Right lung (tissue), 2 donors: ENCODE measurements at regions not wholly inside any gene's neighbourhood (a gene's known extent, or its start where the extent isn't known, plus 50 kb on each side); places are given as distances from the start of the nearest gene placed in this dataset.

Experiments used
- DNase-seq, 2 donors: peaks; one replicate each; pipeline ENCODE4 v3.0.0-alpha.2; 2013

DNA sequence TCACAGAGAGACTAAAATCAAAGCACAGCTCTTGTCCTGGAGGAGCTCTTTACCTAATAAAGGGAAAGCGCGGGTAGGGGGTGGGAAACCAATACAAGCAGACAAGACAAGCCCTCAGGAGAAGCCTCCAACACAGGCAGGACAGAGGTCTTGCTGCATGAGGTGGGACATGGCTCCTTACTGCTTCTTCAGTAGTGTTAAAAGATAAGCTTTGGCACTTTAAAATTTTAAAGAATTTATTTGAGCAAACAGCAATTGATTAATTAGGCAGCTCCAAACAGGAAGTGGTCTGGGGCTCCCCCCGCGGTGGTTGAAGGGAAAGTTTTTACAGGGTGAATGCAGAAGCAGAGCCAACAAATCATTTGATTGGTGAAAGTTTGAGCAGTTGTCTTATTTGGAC lies 50.3 kb upstream of the MACC1 start:
- DNase-seq: no peak

DNA sequence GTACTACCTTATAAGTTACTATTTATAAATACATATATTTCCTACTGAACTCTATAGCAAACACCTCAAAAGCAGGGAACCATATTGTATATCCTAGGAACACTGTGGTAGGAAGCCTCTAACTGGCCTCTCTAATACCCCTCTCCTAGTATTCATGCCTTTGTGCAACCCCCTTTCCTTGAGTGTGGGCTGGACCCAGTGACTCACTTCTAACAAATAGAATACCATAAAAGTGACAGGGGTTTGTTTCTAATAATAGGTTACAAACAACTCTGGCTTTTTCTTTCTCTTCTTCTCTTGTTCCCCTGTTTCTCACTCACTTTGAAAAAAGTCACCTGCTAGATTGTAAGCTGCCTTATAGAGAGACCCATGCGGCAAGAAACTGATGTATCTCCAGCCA lies 51.6 kb upstream of the MACC1 start:
- no peak for DNase-seq

DNA sequence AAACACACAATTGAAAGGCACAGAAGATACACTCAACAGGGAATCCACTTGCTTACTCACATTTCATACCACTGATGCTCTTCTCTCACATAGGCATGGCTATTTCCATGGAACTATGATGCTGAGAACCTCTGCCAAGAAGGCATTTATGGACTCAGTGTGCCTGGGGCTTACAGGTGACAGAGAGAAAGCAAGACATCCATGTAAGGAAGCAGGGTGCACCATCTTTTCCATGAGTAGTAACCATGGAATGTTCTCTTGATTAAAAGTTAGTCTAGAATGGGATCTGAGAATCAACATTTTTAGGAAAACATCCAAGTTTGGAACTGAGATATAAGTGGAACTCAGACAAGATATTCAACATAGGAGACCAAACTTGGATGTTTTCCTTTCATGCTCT lies 52.5 kb upstream of the MACC1 start:
- DNase-seq: no peak

DNA sequence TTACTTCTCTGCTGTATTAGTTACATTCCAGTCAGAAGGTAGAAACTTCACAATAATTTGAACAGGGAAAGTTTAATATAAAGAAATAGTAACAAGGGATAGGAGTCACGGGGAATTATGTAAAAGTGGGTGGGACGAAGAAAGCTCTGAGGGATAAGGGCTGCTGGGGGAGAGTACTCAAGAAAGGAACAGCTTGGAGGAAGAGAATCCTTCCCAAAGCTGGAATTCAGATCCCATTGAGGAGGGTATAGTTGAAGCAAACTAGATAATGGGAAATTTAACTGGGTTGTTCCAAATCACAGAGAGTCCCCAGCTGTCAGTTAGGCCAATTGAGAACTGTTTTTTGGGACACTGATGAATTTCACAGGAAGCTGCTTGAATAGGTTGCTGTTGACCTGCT lies 53.2 kb upstream of the MACC1 start:
- no peak for DNase-seq

DNA sequence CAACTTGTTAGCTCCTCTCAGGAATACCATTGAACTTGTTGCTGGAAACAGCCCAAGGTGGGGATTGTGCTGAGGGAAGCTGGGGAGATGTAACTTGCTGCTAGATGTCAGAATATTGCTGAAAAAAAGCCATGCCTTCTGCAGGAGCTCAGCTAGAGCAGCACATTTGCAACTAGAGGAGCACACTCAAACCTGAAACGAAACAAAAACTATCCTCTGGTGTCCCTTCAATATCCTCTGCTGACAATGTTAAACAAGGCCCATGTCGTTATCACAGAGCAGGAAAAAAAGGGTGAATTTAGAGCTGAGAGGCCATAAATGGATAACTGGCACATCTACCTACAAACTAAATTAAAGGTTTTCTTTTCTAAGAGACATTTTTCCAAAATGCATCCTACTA lies 53.7 kb upstream of the MACC1 start:
- DNase-seq: no peak

DNA sequence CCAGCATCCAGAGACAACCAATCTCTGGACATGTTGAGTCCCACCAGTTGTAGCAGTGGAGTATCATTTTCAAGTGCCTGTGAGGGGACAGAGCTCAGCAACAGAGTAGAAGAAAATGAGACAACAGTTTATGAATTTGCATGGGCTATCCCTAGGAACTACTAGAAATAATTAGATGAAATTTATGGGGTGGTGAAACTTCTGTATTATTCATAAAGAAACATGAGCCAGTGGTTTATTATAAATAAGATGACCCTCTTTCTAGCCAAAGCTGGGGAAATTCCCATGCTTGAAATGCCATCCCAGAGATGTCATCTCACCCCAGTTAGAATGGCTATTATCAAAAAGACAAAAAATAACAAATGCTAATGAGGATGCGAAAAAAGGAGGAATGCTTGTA lies 55.1 kb upstream of the ITGB8 start:
- DNase-seq: no peak

DNA sequence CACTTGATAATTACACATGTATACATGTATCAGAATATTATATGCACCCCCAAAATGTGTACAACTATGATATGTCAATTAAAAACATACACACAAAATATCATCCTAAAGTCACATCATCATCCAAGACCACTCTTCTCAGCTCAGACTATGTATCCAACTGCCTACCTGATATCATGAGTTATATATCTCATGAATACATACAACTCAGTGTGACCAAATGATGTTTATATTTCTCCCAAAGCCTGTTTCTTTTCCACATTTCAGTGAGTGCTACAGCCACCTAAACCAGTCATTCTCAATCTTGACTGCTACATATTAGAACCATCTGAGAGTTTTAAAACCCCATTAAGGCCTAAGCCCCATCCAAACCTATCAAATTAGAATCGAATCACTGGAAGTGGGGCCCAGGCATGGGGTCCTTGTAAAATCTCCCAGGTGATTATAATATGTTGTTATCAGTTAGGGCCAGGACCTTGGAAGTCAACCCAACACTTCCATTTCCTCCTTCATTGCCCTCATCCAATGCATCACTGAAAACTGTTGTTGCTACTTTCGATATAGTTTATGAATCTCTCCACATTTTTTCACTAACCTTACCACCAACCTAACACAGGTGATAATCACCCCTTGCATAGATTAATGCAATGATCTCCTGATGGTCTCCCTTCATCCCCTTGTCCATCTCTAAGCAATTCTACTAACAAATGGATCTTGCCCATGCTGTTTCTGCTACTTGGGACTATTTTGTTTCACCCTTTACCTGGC lies 53.8 kb upstream of the ITGB8 start:
- DNase-seq: no peak

DNA sequence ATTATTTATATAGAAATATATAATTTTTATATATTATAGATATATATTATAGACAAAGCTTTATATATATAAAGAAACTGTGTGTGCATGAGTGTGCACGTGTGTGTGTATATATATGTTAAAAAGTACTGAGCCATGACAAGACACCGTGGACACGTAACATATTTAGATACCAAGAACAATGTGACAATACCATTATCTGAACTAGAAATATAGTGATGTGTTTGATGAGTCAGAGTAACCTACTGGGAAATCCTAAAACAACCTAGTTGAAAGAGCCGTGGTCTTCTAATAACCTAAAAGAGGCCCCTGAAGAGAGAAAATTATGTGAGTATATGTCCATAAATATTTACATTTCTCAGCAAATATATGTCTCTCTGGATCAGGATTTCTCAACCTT lies 50.7 kb upstream of the ITGB8 start:
- DNase-seq: no peak

DNA sequence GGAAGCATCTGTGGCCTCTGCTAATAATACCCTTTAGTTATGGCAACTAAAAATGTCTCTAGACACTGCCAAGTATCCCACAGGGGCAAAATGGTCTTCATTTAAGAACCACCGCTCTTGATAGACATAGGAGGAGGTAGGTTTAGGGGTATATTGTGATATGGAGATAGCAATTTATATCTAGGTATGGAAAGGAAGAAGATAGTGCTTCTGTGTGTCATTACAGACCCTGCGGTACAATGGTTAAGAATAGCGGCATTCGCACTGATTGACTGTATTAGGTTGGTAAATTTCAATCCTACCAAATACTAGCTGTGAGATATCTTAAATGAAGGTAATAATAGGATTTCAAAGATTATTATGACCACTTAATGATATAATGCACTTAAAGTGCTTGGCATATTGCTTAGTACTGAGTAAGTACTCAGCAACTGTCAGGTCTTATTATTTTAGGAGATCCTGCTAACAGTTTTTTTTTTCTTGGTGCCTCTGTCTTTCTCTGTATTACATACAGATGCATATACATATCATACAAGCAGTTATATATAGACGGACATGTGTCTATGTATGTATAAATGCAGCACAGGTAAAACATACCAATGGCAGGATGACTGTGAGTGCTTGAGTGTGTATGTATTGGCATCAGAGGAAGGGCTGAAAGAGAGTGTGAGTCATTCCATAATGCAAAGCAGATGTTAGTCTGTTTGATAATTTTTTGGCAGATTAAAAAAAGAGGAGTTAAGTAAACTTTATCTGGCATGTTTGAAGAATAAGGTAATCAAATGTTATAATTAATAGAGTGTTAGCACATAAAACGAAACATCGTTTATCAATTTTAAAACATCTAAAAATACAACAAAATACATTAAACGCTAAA lies 50.0 kb upstream of the ITGB8 start:
- peak; percentile 36 to 50 for DNase-seq
